ENCODE measurements at regions not wholly inside any gene's neighbourhood (a gene's known extent, or its start where the extent isn't known, plus 50 kb on each side); places are given as distances from the start of the nearest gene placed in this dataset.
"Not testable (repeated sequence)": the region's sequence is repeated elsewhere in the genome, so short reads cannot be mapped to it uniquely, and the experiment has no call there.

DNA sequence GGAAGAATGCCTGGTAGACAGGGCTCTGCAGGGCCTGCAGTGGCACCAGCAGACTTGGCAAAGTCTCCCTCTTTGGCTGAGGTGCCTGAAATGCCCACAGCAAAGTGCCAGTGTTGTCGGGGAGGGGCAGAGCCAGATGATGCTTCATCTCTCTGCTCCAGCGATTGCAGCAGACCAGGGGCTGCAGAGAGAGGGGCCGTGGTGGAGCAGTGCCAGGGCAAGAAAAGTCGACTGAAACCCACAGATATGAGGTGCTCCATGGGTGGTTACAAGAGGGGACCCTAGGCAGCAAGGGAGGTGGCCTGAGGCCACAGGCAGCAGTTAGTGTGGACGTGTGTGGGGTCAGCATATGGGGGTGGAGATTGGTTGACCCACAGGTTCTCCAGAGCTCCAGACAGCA, 123.5 kb upstream of the SHH start:
- DNase-seq (ENCODE audit: low read depth, low spot score): no peak
- in situ Hi-C loops (cut with HindIII; ENCODE audit: low pct_unique_long_range_greater_than_20kb, low sequenced_read_pairs): no loop called here

DNA sequence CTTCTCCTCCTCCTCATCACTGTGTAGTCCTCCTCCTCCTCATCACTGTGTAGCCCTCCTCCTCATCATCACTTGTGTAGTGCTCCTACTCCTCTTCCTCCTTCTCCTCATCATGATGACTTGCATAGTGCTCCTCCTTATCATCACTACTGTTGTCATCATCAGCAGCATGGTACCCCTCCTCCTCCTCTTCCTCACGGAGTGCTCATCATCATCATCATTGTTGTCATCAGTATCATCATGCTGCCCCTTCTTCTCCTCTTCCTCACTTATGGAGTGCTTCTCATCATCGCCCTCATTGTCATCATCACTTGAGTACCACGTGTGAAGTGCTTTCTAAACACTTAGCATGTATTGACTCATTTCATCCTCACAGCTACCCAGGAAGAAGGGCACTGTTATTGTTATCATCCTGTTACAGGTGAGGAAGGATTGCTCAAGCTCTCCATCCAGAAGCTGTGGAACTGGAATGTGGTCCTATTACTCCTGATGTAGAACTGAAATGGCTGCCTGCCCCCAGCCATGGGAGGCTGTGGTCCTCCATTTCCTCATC, 122.8 kb upstream of the SHH start:
- no peak for DNase-seq (ENCODE audit: low read depth, low spot score)
- in situ Hi-C loops (cut with HindIII; ENCODE audit: low pct_unique_long_range_greater_than_20kb, low sequenced_read_pairs): no loop called here

DNA sequence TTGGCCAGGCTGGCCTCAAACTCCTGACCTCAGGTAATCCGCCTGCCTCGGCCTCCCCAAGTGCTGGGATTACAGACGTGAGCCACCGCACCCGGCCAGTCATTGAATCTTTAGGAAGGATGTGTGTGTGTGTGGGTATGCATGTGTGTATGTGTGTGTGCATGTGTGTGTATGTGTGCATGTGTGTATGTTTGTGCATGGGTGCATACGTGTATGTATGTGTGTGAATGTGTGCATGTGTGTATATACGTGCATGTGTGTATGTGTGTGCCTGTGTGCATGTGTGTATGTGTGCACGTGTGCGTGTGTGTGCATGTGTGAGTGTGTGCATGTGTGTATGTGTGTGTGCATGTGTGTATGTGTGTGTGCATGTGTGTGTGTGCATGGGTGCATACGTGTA, 120.1 kb upstream of the SHH start:
- DNase-seq (ENCODE audit: low read depth, low spot score); in situ Hi-C loops (cut with HindIII; ENCODE audit: low pct_unique_long_range_greater_than_20kb, low sequenced_read_pairs): not testable (repeated sequence)

DNA sequence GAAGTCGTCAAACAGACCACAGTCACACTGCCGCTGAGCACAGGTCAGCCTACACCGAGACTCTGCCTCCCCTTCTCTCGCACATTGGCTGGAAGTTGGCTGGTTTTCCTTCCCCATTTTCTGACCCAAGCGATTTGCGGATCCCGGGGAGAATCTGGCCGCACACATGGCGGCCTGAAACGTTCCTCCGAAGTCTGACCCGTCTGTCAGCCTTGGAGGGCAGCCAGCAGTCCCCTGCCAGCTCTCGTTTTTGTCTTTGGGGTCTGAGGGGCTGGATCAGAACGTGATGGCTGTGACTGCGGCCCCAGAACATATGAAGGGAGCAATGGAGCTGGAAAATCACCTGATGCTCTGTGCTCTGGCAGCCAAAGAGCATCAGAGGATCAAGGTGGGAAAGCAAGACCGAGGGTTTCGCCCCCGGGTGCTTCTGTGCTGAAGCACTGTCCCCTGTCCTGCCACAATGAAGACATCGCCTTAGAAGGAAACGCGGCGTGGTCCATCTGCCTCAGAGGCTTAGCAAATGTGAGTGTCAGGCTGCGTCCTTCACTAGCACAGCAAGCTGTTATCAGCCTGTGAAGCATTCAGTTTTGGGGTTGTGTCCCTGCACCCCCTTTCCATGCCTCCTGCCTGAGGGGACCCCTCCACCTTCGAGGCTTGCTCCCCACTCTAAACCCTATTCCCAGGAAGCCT, 119.3 kb upstream of the SHH start:
- DNase-seq (ENCODE audit: low read depth, low spot score): no peak
- in situ Hi-C loops (cut with HindIII; ENCODE audit: low pct_unique_long_range_greater_than_20kb, low sequenced_read_pairs): no loop called here

DNA sequence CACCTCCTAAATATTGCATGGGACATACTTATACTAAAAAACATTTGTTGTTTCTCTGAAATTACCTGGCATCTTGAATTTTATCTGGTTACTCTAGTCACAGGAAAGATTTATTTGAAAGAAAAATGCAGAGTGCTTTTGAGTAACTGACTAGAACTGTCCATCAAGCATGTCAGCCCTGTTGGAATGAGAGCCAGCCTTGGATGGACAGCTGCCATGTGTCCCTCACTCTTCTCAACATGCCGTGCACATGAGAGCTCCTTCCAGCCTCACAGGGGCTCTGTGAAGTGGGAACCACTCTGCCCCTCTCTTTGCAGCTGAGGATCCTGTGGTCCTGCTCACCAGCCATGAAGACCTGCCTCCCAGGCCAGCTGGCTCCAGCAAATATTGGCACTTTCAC, 118.3 kb upstream of the SHH start:
- in situ Hi-C loops (cut with HindIII; ENCODE audit: low pct_unique_long_range_greater_than_20kb, low sequenced_read_pairs): no loop called here
- no peak for DNase-seq (ENCODE audit: low read depth, low spot score)

DNA sequence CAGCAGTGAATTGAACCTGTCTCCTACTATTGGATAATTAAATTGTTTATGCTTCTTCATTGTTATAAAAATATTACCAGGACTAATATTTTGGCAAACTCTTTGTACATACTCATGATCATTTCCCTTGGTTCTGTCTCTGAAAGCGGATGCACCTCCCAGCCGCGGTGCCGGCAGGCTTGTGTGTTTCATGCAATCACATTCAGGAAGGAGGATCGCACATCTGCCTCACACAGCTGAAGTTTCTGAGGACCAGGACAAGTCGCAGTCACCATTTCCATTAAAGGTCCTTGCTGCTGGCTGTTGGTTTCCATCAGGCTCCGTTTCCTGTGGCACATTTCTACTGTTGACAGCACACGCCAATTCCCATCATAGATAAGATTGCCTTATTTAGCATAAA, 117.8 kb upstream of the SHH start:
- DNase-seq (ENCODE audit: low read depth, low spot score): no peak
- in situ Hi-C loops (cut with HindIII; ENCODE audit: low pct_unique_long_range_greater_than_20kb, low sequenced_read_pairs): no loop called here

DNA sequence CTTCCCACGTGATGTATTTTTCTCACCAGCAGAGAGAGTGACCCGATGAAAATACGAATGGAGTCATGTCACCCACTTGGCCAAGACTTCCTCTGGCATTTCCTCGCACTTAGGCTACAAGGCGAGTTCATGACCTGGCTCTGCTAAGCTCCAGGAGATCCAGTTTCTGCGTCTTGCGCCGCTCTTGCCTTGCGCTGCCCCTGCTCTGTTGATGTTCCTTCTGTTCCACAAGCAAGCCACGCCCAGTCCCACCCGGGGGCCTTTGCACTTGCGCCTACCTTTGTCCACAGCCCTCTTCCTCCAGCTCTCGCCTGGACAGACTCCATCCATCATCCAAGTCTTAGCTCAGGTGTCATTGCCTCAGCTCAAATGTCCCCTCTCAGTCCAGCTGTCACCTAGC, 116.3 kb upstream of the SHH start:
- DNase-seq (ENCODE audit: low read depth, low spot score): peak; percentile 17
- in situ Hi-C loops (cut with HindIII; ENCODE audit: low pct_unique_long_range_greater_than_20kb, low sequenced_read_pairs): no loop called here

DNA sequence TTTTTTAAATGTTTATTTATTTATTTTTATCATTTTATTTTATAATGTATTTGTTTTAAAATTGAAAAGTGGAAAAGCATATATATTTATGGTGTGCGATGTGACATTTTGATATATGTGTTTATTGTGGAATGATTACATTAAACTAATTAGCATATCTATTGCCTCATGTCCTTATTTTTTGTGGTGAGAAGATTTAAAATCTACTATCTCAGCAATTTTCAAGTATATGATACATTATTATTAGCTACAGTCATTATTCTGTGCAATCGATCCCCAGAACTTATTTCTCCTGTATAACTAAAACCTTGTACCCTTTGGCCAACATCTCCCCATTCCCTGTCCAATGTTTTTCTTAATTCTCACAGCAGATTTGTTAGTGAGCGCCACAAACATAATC, 115.6 kb upstream of the SHH start:
- in situ Hi-C loops (cut with HindIII; ENCODE audit: low pct_unique_long_range_greater_than_20kb, low sequenced_read_pairs): no loop called here
- DNase-seq (ENCODE audit: low read depth, low spot score): no peak

DNA sequence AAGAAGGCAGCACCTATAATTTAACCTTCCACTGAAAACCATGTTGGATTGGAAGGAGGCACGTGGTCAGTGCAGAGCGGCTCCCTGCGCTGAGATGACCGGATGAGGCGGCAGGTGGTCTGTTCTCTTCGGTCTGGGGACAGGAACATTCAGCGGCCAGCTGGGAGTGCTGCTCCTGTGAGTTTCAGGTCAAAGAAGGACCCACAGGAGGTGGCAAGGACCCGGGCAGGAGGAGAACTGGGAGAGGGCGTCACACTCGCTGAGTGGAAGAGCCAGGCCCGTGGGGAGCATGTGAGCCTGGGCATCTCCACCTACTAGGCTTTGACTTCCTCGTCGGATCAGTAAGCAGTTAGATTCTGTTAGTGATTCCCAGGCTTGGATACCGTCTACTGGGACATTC, 113.4 kb upstream of the SHH start:
- no peak for DNase-seq (ENCODE audit: low read depth, low spot score)
- in situ Hi-C loops (cut with HindIII; ENCODE audit: low pct_unique_long_range_greater_than_20kb, low sequenced_read_pairs): no loop called here

DNA sequence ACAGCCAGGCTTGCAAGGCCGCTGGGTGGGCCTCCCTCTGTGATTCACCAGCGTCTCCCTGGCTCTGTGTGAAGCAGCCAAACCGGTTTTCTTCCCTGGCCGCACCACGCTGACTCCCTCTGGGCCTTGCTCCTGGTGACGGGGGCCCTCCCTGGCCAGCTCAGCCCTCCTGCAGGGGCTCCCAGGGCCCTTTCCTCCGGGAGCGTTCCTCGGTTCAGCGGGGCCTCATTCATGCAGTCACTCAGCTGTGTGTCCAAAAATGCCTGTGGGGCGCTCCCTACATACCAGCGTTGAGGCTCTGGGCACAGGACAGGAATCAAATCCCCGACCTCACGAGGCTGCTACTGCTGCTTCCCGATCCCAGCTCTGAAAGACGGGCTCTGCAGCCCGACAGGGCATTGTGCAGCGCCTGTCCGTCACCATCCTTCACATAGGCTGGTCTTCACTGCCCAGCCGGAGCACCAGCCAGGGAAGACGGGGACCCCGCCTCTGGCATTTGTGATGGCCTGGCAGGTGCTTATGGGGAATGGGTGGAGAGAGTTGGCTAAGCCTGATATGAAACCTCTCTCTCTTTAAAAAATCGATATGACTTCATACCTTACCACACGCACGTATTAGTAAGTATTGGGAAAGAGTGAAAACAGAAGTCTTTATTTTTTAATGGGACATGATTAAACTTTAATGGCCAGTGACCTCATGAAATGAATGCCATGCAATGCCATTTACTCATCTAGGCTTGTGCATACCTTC, 110.0 kb upstream of the SHH start:
- DNase-seq (ENCODE audit: low read depth, low spot score): no peak

DNA sequence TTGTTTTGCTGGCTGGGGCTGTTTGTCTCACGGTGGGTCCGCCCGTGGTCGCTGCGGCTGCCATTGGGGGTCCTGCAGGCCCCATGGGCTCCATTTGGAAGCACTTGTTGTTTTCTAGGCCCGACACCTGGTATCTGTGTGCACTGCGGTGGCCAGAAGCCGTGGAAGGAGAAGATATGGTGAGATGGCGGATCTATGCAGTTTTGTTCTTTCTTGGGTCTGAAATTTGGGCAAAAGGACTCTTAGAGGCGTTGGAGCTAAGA, 109.5 kb upstream of the SHH start:
- DNase-seq (ENCODE audit: low read depth, low spot score): no peak
- in situ Hi-C loops (cut with HindIII; ENCODE audit: low pct_unique_long_range_greater_than_20kb, low sequenced_read_pairs): no loop called here

More for the DNA sequence above, 110.0 kb upstream of the SHH start:
- in situ Hi-C loops (cut with HindIII; ENCODE audit: low pct_unique_long_range_greater_than_20kb, low sequenced_read_pairs): no loop called here

DNA sequence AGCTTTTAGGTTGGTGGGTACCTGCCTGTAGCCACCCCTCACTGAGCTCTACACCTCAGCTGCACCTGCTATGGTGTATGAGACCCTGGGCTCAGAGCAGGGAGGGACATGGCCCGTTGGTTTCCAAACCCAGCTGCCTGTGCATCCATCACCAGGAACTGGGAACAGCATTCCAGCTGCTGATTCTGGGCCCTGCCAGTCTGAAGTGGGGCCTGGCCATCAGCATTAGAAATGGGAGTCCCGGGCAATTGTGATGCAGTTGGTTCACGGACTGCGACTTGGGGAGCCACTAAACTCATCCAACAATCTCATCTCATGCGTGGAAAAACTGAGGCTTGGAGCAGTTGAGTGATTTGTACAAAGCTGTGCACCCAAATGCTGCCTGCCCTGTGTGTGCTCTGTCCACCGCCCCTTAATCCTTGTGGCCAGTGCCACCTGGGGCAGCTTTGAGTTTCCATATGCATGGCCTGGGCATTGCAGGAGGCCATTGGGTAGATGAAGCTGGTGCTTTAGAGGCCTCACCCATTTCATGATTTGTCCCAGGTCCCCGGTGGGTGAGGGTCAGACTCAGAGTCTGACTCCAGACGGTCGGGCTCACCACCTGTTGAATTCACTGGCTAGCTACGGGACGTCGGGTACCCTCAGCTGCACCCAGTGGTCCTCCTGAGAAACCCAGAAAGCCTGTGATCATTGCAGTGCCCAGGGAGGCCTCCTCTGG, 109.0 kb upstream of the SHH start:
- in situ Hi-C loops (cut with HindIII; ENCODE audit: low pct_unique_long_range_greater_than_20kb, low sequenced_read_pairs): no loop called here
- DNase-seq (ENCODE audit: low read depth, low spot score): no peak

DNA sequence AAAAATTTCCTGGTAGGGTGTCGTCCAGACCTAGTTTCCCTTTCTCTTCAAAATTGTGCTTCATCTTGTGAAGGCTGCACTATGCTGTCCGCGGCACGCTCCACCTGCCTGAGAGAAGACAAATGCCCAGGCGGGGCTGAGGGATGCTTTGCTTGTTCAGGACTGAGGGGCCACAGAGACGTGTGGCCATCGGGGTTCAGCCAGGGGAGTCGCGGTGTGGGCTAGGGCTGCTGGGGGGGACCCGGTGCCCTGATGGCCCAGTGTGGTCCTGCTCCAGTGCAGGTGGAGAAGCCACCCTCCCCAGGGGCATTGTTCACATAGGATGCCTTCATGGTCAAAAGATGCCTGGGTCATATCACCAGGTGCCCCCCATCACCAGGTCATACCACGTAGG, 107.8 kb upstream of the SHH start:
- in situ Hi-C loops (cut with HindIII; ENCODE audit: low pct_unique_long_range_greater_than_20kb, low sequenced_read_pairs): no loop called here
- no peak for DNase-seq (ENCODE audit: low read depth, low spot score)

DNA sequence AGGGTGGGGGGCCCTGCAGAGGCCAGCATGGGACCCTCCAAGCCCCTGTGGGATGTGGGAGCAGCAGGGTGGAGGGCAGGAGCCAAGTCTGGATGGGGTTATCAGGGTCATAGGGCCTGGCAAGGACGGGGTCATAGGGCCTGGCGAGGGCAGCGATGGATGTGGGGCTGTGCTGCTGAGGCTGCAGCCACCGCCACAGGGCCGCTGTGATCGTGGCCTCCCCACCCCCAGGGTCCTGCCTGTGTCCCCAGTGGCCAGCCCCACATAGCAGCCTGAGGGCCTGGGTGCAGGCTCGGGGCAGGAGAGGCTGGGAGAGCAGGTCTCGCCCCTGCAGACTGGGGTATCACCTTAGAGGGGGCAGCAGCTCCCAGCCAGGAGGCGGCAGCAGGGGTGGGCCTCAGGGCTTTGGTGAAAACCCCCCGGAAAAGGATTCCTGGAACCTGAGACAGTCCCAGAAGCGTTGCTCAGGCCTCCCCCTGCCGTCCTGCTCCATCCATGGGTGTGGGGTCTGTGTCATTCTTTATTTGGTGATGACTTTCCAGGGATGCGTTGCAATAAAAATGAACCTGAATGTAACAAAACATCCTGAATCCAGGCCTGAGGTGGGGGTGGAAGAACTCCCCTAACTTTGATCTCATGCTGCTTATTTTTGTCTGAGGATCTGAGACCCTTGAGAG, 107.3 kb upstream of the SHH start:
- in situ Hi-C loops (cut with HindIII; ENCODE audit: low pct_unique_long_range_greater_than_20kb, low sequenced_read_pairs): no loop called here
- DNase-seq (ENCODE audit: low read depth, low spot score): no peak

DNA sequence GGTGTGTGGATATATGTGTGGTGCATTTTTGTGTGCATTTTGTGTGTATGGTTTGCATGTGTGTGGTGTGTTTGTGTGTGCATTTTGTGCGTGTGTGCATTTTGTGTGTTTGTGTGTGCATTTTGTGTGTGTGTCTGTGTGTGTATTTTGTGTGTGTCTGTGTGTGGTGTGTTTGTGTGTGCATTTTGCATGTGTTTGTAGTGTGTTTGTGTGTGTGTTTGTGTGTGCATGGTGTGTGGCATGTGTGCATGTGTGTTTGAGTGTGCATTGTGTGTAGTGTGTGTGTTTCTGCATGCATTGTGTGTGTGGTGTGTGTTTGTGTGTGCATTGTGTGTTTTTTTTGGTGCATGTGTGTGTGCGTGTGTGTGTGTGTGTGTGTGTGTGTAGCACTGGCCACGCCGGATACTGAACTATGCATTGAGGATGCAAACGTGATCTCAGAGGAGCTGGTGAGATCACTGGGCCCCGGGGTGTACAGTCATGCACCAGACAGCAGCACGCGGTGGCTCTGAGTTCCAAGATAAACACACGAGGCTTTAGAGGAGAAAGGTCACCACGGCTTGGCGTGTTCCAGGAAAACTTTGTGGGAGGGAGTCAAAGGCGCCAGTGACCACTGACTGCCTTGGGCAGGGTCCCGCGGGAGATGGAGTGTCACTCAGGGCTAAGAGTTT, 106.6 kb upstream of the SHH start:
- in situ Hi-C loops (cut with HindIII; ENCODE audit: low pct_unique_long_range_greater_than_20kb, low sequenced_read_pairs): no loop called here
- peak; percentile 96 for DNase-seq (ENCODE audit: low read depth, low spot score)

DNA sequence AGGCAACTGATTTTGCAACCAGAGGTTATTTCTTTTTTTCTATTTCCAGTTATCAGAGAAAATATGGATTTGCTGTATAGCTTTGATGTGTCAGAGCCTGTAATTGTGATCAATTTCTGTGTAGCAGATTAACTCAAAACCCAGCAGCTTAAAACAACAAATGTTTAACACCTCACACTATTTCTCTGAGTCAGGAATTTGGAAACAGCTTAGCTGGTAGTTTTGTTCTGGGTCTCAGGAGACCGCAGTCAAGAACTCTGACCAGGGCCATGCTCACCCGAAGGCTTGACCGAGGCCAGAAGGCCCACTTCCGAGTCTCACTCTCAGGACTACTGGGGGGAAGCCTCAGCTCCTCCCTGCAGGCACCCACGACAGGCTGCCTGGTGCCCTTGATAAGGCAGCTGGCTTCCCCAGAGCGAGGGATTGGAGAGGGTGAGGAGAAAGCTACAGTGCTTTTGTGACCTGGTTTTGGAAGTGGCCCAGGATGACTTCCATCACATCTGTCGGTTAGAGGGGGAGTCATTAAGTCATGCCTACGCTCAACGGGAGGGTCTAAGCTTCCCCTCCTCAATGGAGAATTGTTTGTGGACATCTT, 105.7 kb upstream of the SHH start:
- DNase-seq (ENCODE audit: low read depth, low spot score): no peak
- in situ Hi-C loops (cut with HindIII; ENCODE audit: low pct_unique_long_range_greater_than_20kb, low sequenced_read_pairs): no loop called here

DNA sequence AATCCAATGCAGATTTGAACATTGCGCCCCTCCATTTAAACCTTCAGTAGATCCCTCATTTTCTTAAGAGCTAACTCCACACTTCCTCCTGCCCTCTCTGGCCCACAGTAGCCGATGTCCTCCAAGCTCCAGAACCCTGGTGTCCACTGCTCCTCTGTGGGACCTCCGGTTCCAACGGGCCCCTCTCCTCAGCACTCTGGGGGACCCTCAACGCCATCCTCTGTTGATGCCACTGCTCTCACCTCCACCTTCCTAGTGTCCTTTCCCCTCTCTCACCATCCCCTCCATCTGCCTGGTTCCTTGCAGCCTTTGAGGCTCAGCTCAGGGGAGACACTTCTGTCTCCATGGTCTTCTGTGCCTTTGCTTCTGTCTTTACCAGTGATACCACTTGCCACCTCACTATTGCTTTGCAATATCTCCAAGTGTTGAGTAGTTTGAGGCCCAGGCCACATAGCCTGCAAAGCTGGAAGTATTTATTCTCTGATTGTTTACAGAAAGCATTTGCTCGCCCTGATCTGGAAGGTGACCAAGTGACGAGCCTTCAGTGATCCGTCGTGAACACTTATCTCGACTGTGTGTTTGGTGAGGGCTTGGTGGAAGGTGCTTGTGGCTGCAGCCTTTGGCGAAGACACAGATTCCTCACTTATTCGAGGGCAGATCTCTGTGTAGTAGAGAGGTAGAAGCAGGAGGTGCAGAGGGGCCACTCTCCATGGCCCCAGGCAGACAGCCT, 104.8 kb upstream of the SHH start:
- DNase-seq (ENCODE audit: low read depth, low spot score): no peak
- in situ Hi-C loops (cut with HindIII; ENCODE audit: low pct_unique_long_range_greater_than_20kb, low sequenced_read_pairs): no loop called here
